ENCODE measurements at regions not wholly inside any gene's neighbourhood (a gene's known extent, or its start where the extent isn't known, plus 50 kb on each side); places are given as distances from the start of the nearest gene placed in this dataset.

GRCh38 chr12:67590149-67590790, 58.3 kb upstream of the DYRK2 start:
- no peak for DNase-seq (ENCODE audit: low spot score)

GRCh38 chr12:67592228-67593011, 56.1 kb upstream of the DYRK2 start:
- DNase-seq (ENCODE audit: low spot score) = peak; percentile 21

GRCh38 chr12:67593041-67593440, 55.5 kb upstream of the DYRK2 start:
- peak; percentile 18 for DNase-seq (ENCODE audit: low spot score)

- no peak for DNase-seq (ENCODE audit: low spot score)
These were observed 54.8 kb upstream of the DYRK2 start for GRCh38 chr12:67593461-67594330.

- DNase-seq (ENCODE audit: low spot score) = no peak
These were observed 53.7 kb upstream of the DYRK2 start for GRCh38 chr12:67594888-67595287.

- DNase-seq (ENCODE audit: low spot score) = no peak
These were observed 53.2 kb upstream of the DYRK2 start for GRCh38 chr12:67595365-67595764.

- no peak for DNase-seq (ENCODE audit: low spot score)
These were observed 49.9 kb upstream of the DYRK2 start for GRCh38 chr12:67598598-67598997.

All from GM03348 (cell line).